ENCODE measurements at regions not wholly inside any gene's neighbourhood (a gene's known extent, or its start where the extent isn't known, plus 50 kb on each side); places are given as distances from the start of the nearest gene placed in this dataset.
"Not testable (repeated sequence)": the region's sequence is repeated elsewhere in the genome, so short reads cannot be mapped to it uniquely, and the experiment has no call there.

- DNase-seq = no peak
These were observed 246.4 kb downstream of the MATN1 start for GRCh38 chr1:30476911-30477459.

GRCh38 chr1:30476476-30476875, 246.9 kb downstream of the MATN1 start:
- DNase-seq = no peak

- no peak for DNase-seq
These were observed 247.4 kb downstream of the MATN1 start for GRCh38 chr1:30475966-30476365.

GRCh38 chr1:30475201-30475600, 248.2 kb downstream of the MATN1 start:
- no peak for DNase-seq

- no peak for DNase-seq
These were observed 248.6 kb downstream of the MATN1 start for GRCh38 chr1:30474818-30475200.

GRCh38 chr1:30473922-30474817, 249.2 kb downstream of the MATN1 start:
- no peak for DNase-seq

- DNase-seq = no peak
These were observed 250.9 kb downstream of the MATN1 start for GRCh38 chr1:30472526-30472925.

GRCh38 chr1:30472009-30472408, 251.4 kb downstream of the MATN1 start:
- no peak for DNase-seq

- no peak for DNase-seq
These were observed 252.1 kb downstream of the MATN1 start for GRCh38 chr1:30471307-30471706.

GRCh38 chr1:30469426-30469825, 254.0 kb downstream of the MATN1 start:
- no peak for DNase-seq

- no peak for DNase-seq
These were observed 256.3 kb downstream of the MATN1 start for GRCh38 chr1:30467101-30467500.

GRCh38 chr1:30466610-30467009, 256.8 kb downstream of the MATN1 start:
- DNase-seq = no peak

GRCh38 chr1:30466026-30466425, 257.4 kb downstream of the MATN1 start:
- no peak for DNase-seq

GRCh38 chr1:30465096-30465495, 258.3 kb downstream of the MATN1 start:
- DNase-seq = no peak

GRCh38 chr1:30464187-30464617, 259.2 kb downstream of the MATN1 start:
- DNase-seq = no peak

- DNase-seq = no peak
These were observed 260.5 kb downstream of the MATN1 start for GRCh38 chr1:30462826-30463425.

GRCh38 chr1:30462166-30462565, 261.2 kb downstream of the MATN1 start:
- DNase-seq = no peak

GRCh38 chr1:30461640-30462039, 261.7 kb downstream of the MATN1 start:
- no peak for DNase-seq

- DNase-seq = no peak
These were observed 262.7 kb downstream of the MATN1 start for GRCh38 chr1:30460661-30461060.

- DNase-seq = not testable (repeated sequence)
These were observed 264.5 kb downstream of the MATN1 start for GRCh38 chr1:30458730-30459485.

GRCh38 chr1:30452925-30453324, 270.5 kb downstream of the MATN1 start:
- DNase-seq = no peak

GRCh38 chr1:30452170-30452569, 271.2 kb downstream of the MATN1 start:
- DNase-seq = no peak

- DNase-seq = no peak
These were observed 271.8 kb downstream of the MATN1 start for GRCh38 chr1:30451532-30452125.

Measured in NCI-H510A treated with DMSO at 0.1 percent for 48 hours (cell line).